Lower leg skin (tissue), 4 donors: ENCODE measurements at regions not wholly inside any gene's neighbourhood (a gene's known extent, or its start where the extent isn't known, plus 50 kb on each side); places are given as distances from the start of the nearest gene placed in this dataset.
"Not testable (repeated sequence)": the region's sequence is repeated elsewhere in the genome, so short reads cannot be mapped to it uniquely, and the experiment has no call there.

ENCODE experiments used
- DNase-seq, 2 donors: peaks; one replicate each; pipeline ENCODE4 v3.0.0-alpha.2; 2019; ENCODE audit warnings: low spot score in 2 of 2
- H3K4me3 ChIP-seq: fragments of 200-600 bp; sonication (generic); 2 replicates; pipeline ENCODE4 v1.5.1; 2017; ENCODE audit warnings: mild to moderate bottlenecking, low read depth; ENCODE audit not compliant: poor library complexity, severe bottlenecking
- CTCF ChIP-seq, 3 donors: fragments of 450-650 bp; IDR thresholded peaks; one replicate each; pipeline ENCODE4 v1.5.1; 2016; ENCODE audit warnings: antibody characterized with exemption in 3 of 3, mild to moderate bottlenecking in 3 of 3, moderate library complexity in 2 of 3
- POLR2A ChIP-seq, 2 donors: fragments of 450-650 bp; IDR thresholded peaks; one replicate each; pipeline ENCODE4 v1.6.1; 2016 to 2017; ENCODE audit warnings: antibody characterized with exemption in 2 of 2, mild to moderate bottlenecking in 1 of 2, moderate library complexity in 1 of 2
- WGBS, 2 donors: methylation state at CpG; one replicate each; pipeline ENCODE4 v1.1.5; 2018; 5-methylcytosine and 5-hydroxymethylcytosine counted together
- intact Hi-C: fragments of 100-400 bp; cut with DNase I; formaldehyde crosslinking; loops from one replicate; pipeline ENCODE4 v1.15.0; 2023; ENCODE audit warnings: low total_unique reads

- 31 to 59% methylated on average over 1 of the region's 1 CpG for WGBS, 2 donors
- no peak overlapping the region for H3K4me3 ChIP-seq
- intact Hi-C loops = no loop called here
- no peak for TF ChIP-seq POLR2A (IDR thresholded peaks at IDR 0.05)
- TF ChIP-seq CTCF (IDR thresholded peaks at IDR 0.05) = no peak
- no peak for DNase-seq
These were observed 168.7 kb upstream of the NDUFV2 start for GRCh38 chr18:8933714-8934284.

- H3K4me3 ChIP-seq, DNase-seq, intact Hi-C loops: not testable (repeated sequence)
- 95 to 97% methylated on average over 13 to 19 of the region's 24 CpGs for WGBS, 2 donors
These were observed 167.2 kb upstream of the NDUFV2 start for GRCh38 chr18:8935346-8935745.

- TF ChIP-seq POLR2A (IDR thresholded peaks at IDR 0.05) (no peak), CTCF (IDR thresholded peaks at IDR 0.05) (no peak)
- 73 to 76% methylated on average over 3 of the region's 3 CpGs for WGBS, 2 donors
- no peak overlapping the region for H3K4me3 ChIP-seq
- no peak for DNase-seq
- intact Hi-C loops = no loop called here
These were observed 165.9 kb upstream of the NDUFV2 start for GRCh38 chr18:8936619-8937018.

GRCh38 chr18:8937160-8938094 is 165.1 kb upstream of the NDUFV2 start:
- TF ChIP-seq CTCF (IDR thresholded peaks at IDR 0.05) = no peak
- no peak for TF ChIP-seq POLR2A (IDR thresholded peaks at IDR 0.05)
- DNase-seq = no peak
- H3K4me3 ChIP-seq = no peak overlapping the region
- 74 to 77% methylated on average over 9 of the region's 9 CpGs for WGBS, 2 donors
- intact Hi-C loops = no loop called here

- DNase-seq = no peak
- H3K4me3 ChIP-seq = no peak overlapping the region
- 78 to 82% methylated on average over 7 of the region's 7 CpGs for WGBS, 2 donors
- TF ChIP-seq POLR2A (IDR thresholded peaks at IDR 0.05) (no peak), CTCF (IDR thresholded peaks at IDR 0.05) (no peak)
- intact Hi-C loops = no loop called here
These were observed 163.7 kb upstream of the NDUFV2 start for GRCh38 chr18:8938817-8939216.

GRCh38 chr18:8942021-8942908 is 160.2 kb upstream of the NDUFV2 start:
- 69 to 75% methylated on average over 6 of the region's 6 CpGs for WGBS, 2 donors
- no peak for TF ChIP-seq CTCF (IDR thresholded peaks at IDR 0.05)
- intact Hi-C loops = no loop called here
- H3K4me3 ChIP-seq = no peak overlapping the region
- DNase-seq = no peak
